GM19035 (cell line): ENCODE measurements at regions not wholly inside any gene's neighbourhood (a gene's known extent, or its start where the extent isn't known, plus 50 kb on each side); places are given as distances from the start of the nearest gene placed in this dataset.

Source experiments
- ATAC-seq: cut with Tn5 transposase; IDR thresholded peaks from one replicate; pipeline ENCODE4 v1.9.1; 2021; ENCODE audit not compliant: unreplicated experiment

- ATAC-seq = no peak
Measured at GRCh38 chr2:8306530-8307351, 375.1 kb upstream of the ID2 start.

- no peak for ATAC-seq
Measured at GRCh38 chr2:8307606-8308180, 374.2 kb upstream of the ID2 start.

- ATAC-seq = no peak
Measured at GRCh38 chr2:8309131-8309530, 372.7 kb upstream of the ID2 start.

GRCh38 chr2:8310557-8311455 lies 371.1 kb upstream of the ID2 start:
- ATAC-seq = no peak

GRCh38 chr2:8312221-8312620 lies 369.6 kb upstream of the ID2 start:
- ATAC-seq = no peak

- peak; percentile 83 for ATAC-seq
Measured at GRCh38 chr2:8312861-8313830, 368.7 kb upstream of the ID2 start.

GRCh38 chr2:8314063-8314462 lies 367.8 kb upstream of the ID2 start:
- ATAC-seq = no peak

GRCh38 chr2:8315531-8316165 lies 366.2 kb upstream of the ID2 start:
- ATAC-seq = no peak

- ATAC-seq = no peak
Measured at GRCh38 chr2:8316356-8316755, 365.5 kb upstream of the ID2 start.

GRCh38 chr2:8317418-8317817 lies 364.4 kb upstream of the ID2 start:
- no peak for ATAC-seq

- ATAC-seq = no peak
Measured at GRCh38 chr2:8319219-8319618, 362.6 kb upstream of the ID2 start.

- no peak for ATAC-seq
Measured at GRCh38 chr2:8320311-8321066, 361.4 kb upstream of the ID2 start.

- ATAC-seq = no peak
Measured at GRCh38 chr2:8322634-8323033, 359.2 kb upstream of the ID2 start.

GRCh38 chr2:8324164-8324856 lies 357.5 kb upstream of the ID2 start:
- ATAC-seq = no peak

GRCh38 chr2:8324901-8325300 lies 357.0 kb upstream of the ID2 start:
- no peak for ATAC-seq

GRCh38 chr2:8327371-8328100 lies 354.3 kb upstream of the ID2 start:
- no peak for ATAC-seq

GRCh38 chr2:8328217-8328616 lies 353.6 kb upstream of the ID2 start:
- ATAC-seq = no peak
